BLaER1 (cell line): ENCODE measurements at regions not wholly inside any gene's neighbourhood (a gene's known extent, or its start where the extent isn't known, plus 50 kb on each side); places are given as distances from the start of the nearest gene placed in this dataset.

Experiments
- H3K27ac ChIP-seq: shearing (Covaris generic); formaldehyde crosslinking; 2 replicates; pipeline ENCODE4 v1.8.1; 2022
- H3K27me3 ChIP-seq: shearing (Covaris generic); formaldehyde crosslinking; 2 replicates; pipeline ENCODE4 v1.8.1; 2022
- H3K36me3 ChIP-seq: shearing (Covaris generic); formaldehyde crosslinking; 2 replicates; pipeline ENCODE4 v1.8.1; 2022
- H3K4me1 ChIP-seq: shearing (Covaris generic); formaldehyde crosslinking; 2 replicates; pipeline ENCODE4 v1.8.1; 2022
- H3K4me2 ChIP-seq: shearing (Covaris generic); formaldehyde crosslinking; 2 replicates; pipeline ENCODE4 v1.8.1; 2022
- H3K4me3 ChIP-seq: shearing (Covaris generic); formaldehyde crosslinking; 2 replicates; pipeline ENCODE4 v1.8.1; 2022
- H3K9ac ChIP-seq: shearing (Covaris generic); formaldehyde crosslinking; 2 replicates; pipeline ENCODE4 v1.8.1; 2022
- H3K9me3 ChIP-seq: shearing (Covaris generic); formaldehyde crosslinking; 2 replicates; pipeline ENCODE4 v1.8.1; 2022
- H4K20me1 ChIP-seq: shearing (Covaris generic); formaldehyde crosslinking; 2 replicates; pipeline ENCODE4 v1.8.1; 2022
- Cebpa-rat ChIP-seq: shearing (Covaris generic); IDR thresholded peaks from 2 replicates; pipeline ENCODE4 v1.8.1; 2022

DNA sequence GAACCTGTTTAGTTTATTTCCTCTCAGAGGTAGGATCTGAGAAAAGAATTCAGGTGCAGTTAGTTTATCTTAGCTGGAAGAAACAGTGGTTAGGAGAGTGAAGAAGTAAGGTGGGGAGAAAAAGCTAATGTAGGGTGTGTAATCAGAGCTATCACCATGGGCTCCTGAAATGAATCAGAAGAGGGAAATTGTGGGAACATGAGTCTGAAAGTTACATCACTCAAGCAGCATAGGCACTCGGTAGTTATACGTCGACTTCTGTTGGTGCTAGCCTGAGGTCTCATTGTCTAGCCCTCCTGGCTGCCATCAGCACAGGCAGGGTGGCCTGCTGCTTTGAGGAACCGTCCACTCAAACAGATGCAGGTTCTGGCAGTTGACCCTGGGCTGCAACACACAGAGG, 56.7 kb upstream of the NPR3 start:
- H3K4me2 ChIP-seq = no peak overlapping the region
- H4K20me1 ChIP-seq = no peaks in the 10 kb centered on the region
- no peak overlapping the region for H3K27ac ChIP-seq
- H3K9ac ChIP-seq = no peak overlapping the region
- H3K36me3 ChIP-seq = no peaks in the 10 kb centered on the region
- no peaks in the 10 kb centered on the region for H3K4me1 ChIP-seq
- no peak for TF ChIP-seq Cebpa-rat
- peaks cover 54% of the 10 kb centered on the region for H3K9me3 ChIP-seq
- no peak overlapping the region for H3K4me3 ChIP-seq
- no peaks in the 10 kb centered on the region for H3K27me3 ChIP-seq
